HG03135 (cell line): ENCODE measurements at regions not wholly inside any gene's neighbourhood (a gene's known extent, or its start where the extent isn't known, plus 50 kb on each side); places are given as distances from the start of the nearest gene placed in this dataset.
"Not testable (repeated sequence)": the region's sequence is repeated elsewhere in the genome, so short reads cannot be mapped to it uniquely, and the experiment has no call there.

Experiments
- ATAC-seq: cut with Tn5 transposase; IDR thresholded peaks from one replicate; pipeline ENCODE4 v1.9.1; 2021; ENCODE audit warnings: mild to moderate bottlenecking, moderate library complexity; ENCODE audit not compliant: unreplicated experiment

- no peak for ATAC-seq
These were observed 448.3 kb downstream of the PCNX1 start for GRCh38 chr14:71355324-71356201.

- no peak for ATAC-seq
These were observed 451.1 kb downstream of the PCNX1 start for GRCh38 chr14:71358209-71358931.

GRCh38 chr14:71358932-71359421, 451.7 kb downstream of the PCNX1 start:
- not testable (repeated sequence) for ATAC-seq

- ATAC-seq, result no peak
These were observed 452.6 kb downstream of the PCNX1 start for GRCh38 chr14:71359823-71360222.

- no peak for ATAC-seq
These were observed 454.1 kb downstream of the PCNX1 start for GRCh38 chr14:71361336-71361735.

GRCh38 chr14:71361874-71362273, 454.6 kb downstream of the PCNX1 start:
- no peak for ATAC-seq

GRCh38 chr14:71362282-71362681, 455.0 kb downstream of the PCNX1 start:
- ATAC-seq, result no peak

- ATAC-seq, result no peak
These were observed 455.8 kb downstream of the PCNX1 start for GRCh38 chr14:71362920-71363584.

- no peak for ATAC-seq
These were observed 457.0 kb downstream of the PCNX1 start for GRCh38 chr14:71363946-71364925.

- no peak for ATAC-seq
These were observed 458.1 kb downstream of the PCNX1 start for GRCh38 chr14:71365361-71365760.

GRCh38 chr14:71366861-71367260, 459.6 kb downstream of the PCNX1 start:
- ATAC-seq, result no peak

GRCh38 chr14:71371711-71372396, 464.6 kb downstream of the PCNX1 start:
- no peak for ATAC-seq

GRCh38 chr14:71372411-71372838, 465.2 kb downstream of the PCNX1 start:
- no peak for ATAC-seq

GRCh38 chr14:71373773-71374172, 466.5 kb downstream of the PCNX1 start:
- no peak for ATAC-seq

- ATAC-seq, result no peak
These were observed 467.7 kb downstream of the PCNX1 start for GRCh38 chr14:71374989-71375388.

- no peak for ATAC-seq
These were observed 469.8 kb downstream of the PCNX1 start for GRCh38 chr14:71377099-71377498.

GRCh38 chr14:71380271-71380670, 473.0 kb downstream of the PCNX1 start:
- no peak for ATAC-seq

- no peak for ATAC-seq
These were observed 474.6 kb downstream of the PCNX1 start for GRCh38 chr14:71381814-71382213.

GRCh38 chr14:71382315-71382714, 475.1 kb downstream of the PCNX1 start:
- no peak for ATAC-seq

GRCh38 chr14:71383510-71383909, 476.3 kb downstream of the PCNX1 start:
- no peak for ATAC-seq
